Stomach smooth muscle (tissue), 2 donors: ENCODE measurements at regions not wholly inside any gene's neighbourhood (a gene's known extent, or its start where the extent isn't known, plus 50 kb on each side); places are given as distances from the start of the nearest gene placed in this dataset.

Experiments
- H3K27ac ChIP-seq: one replicate; pipeline ENCODE4 v1.7.0; 2013; ENCODE audit warnings: mild to moderate bottlenecking, low read length, inconsistent platforms
- H3K27me3 ChIP-seq, 2 donors: one replicate each; pipeline ENCODE4 v1.7.0; 2013; ENCODE audit warnings: low read length in 2 of 2; ENCODE audit not compliant: insufficient read depth in 2 of 2, control insufficient read depth in 1 of 2
- H3K36me3 ChIP-seq, 2 donors: one replicate each; pipeline ENCODE4 v1.7.0; 2013; ENCODE audit warnings: low read length in 2 of 2; ENCODE audit not compliant: control insufficient read depth in 2 of 2, insufficient read depth in 2 of 2
- H3K4me1 ChIP-seq: one replicate; pipeline ENCODE4 v1.7.0; 2013; ENCODE audit warnings: low read length; ENCODE audit not compliant: control insufficient read depth, insufficient read depth
- H3K4me3 ChIP-seq, 2 donors: one replicate each; pipeline ENCODE4 v1.7.0; 2013; ENCODE audit warnings: low read length in 2 of 2
- H3K9ac ChIP-seq, 2 donors: one replicate each; pipeline ENCODE4 v1.7.0; 2013; ENCODE audit warnings: low read length in 2 of 2, mild to moderate bottlenecking in 1 of 2
- H3K9me3 ChIP-seq, 2 donors: one replicate each; pipeline ENCODE4 v1.7.0; 2013; ENCODE audit warnings: low read length in 2 of 2; ENCODE audit not compliant: control insufficient read depth in 2 of 2
- donor health status: healthy.
- donor health status: Pancreatic carcinoma.

DNA sequence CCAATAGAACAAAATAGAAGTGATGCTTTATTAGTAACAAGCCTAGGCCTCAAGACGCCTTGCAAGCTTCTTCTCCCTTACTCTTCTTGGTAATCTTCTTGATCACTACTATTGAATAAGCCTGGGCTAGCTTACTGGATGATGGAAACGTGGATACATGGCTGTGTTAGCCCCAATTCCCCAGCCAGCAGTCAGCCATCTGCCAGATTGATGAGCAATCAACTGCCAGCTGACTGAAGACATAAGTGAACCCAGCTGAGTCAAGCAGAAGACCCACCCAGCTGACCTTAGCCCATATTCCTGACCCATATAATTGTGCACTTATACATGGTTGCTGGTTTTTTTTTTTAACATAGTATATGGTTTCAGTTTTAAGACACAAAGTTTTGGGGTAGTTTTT is 130.4 kb downstream of the DHX15 start:
- Histone ChIP-seq H3K36me3 (no peaks in the 10 kb centered on the region), H3K9me3 (no peaks in the 10 kb centered on the region), H3K4me1 (no peaks in the 10 kb centered on the region), H3K27ac (no peak overlapping the region), H3K9ac (no peak overlapping the region), H3K4me3 (no peak overlapping the region), H3K27me3 (no peaks in the 10 kb centered on the region)

- Histone ChIP-seq H3K4me1 (no peaks in the 10 kb centered on the region), H3K9me3 (no peaks in the 10 kb centered on the region), H3K4me3 (no peak overlapping the region), H3K9ac (no peak overlapping the region), H3K36me3 (no peaks in the 10 kb centered on the region), H3K27ac (no peak overlapping the region), H3K27me3 (peaks cover 0 to 2% of the 10 kb centered on the region in 2 donors)
These were observed 132.5 kb downstream of the DHX15 start for GRCh38 chr4:24451870-24452269.

DNA sequence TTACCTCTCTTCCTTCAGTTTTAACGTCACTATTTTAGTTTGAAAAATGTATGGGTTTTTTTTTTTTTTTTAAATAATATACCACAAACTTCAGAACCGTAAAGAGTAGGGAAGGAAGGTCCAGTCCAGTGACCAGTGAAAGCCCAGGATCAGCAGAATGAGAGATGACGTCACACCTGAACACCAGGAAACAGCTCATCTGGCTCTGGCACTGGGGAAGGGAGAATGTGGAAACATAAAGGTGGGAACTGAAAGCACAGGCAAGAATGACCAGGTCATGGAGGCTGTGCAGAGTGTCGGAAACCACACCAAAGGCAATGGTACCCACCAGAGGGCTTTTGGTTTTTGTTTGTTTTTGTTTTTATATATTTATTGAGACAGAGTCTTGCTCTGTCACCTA is 141.2 kb downstream of the DHX15 start:
- H3K4me3 ChIP-seq = no peak overlapping the region
- no peaks in the 10 kb centered on the region for H3K36me3 ChIP-seq
- no peak overlapping the region for H3K27ac ChIP-seq
- H3K27me3 ChIP-seq = peaks cover 0 to 2% of the 10 kb centered on the region in 2 donors
- H3K9ac ChIP-seq = no peak overlapping the region
- no peaks in the 10 kb centered on the region for H3K4me1 ChIP-seq
- no peaks in the 10 kb centered on the region for H3K9me3 ChIP-seq

DNA sequence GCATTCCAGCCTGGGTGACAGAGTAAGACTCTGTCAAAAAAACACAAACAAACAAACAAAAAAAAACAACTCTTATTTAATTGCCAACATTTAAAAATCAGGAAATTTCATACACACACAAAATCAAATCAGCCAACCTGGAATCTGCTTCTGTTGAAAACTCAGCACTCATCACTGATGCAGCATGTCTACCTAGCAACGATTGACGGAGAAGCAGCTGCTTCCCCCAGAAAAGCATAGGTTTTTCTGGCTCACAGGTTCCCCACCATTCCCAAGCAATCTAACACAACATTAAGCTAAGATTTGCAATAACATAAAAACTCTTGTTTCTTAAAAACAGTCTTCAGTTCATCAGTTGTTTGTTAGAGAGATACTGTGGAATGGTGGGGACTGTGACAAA is 143.6 kb downstream of the DHX15 start:
- Histone ChIP-seq H3K9ac (no peak overlapping the region), H3K4me3 (no peak overlapping the region), H3K36me3 (no peaks in the 10 kb centered on the region), H3K4me1 (no peaks in the 10 kb centered on the region), H3K27ac (no peak overlapping the region), H3K27me3 (peaks cover 0 to 2% of the 10 kb centered on the region in 2 donors), H3K9me3 (no peaks in the 10 kb centered on the region)

DNA sequence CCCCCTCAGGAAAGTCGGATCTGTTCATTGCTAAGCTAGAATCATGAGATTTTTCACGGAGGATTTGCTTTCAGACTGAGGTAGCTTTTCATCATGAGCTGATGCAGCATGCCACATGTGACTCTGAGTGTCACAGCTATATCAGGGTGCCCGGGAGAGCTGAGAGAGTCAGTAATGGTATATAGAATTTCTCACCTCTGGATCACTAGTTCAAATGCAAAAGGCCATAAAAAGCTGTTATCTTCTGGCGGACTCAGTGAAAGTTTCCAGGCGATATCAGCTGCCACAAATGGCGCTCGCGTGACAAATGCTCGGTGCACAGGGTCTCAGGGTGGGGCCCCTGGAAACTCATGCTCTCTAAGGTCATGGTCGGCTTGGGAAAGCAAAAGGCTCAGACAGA is 150.1 kb downstream of the DHX15 start:
- Histone ChIP-seq H3K9me3 (no peaks in the 10 kb centered on the region), H3K4me3 (no peak overlapping the region), H3K4me1 (no peaks in the 10 kb centered on the region), H3K27ac (no peak overlapping the region), H3K27me3 (peaks cover 0 to 2% of the 10 kb centered on the region in 2 donors), H3K9ac (no peak overlapping the region), H3K36me3 (no peaks in the 10 kb centered on the region)

DNA sequence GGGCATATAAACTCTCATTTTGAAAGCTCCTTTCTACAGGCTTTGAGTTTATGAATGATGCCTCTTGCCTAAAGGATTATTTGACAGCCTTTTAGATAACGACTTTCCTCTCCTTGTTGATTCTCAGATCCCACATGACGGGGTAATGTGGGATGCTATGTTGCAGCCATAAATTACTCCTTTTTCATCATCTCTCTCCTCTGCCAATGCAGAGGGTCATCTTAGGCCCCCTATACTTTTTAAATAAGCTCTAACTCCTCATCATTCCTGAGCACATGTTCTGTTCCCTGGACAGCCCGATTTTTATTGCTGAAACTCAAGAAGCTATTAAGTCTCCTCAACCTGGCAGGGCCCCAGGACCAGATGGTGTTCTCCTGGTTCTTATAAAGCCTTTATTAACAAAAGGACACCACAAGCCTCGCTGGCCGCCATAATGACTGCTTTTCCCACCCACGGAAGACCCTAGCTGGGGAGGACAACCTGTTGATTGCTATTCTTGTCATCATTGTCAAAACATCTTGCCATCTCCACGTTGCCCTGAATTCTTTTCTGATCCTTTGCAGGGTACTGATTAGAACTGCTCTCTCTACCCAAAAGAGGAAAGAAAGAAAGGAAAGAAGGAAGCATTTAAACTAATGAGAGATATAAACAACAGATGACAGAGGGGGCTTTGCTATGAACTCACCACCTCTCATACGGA is 150.7 kb downstream of the DHX15 start:
- H3K4me3 ChIP-seq = no peak overlapping the region
- H3K27ac ChIP-seq = no peak overlapping the region
- H3K9ac ChIP-seq = no peak overlapping the region
- H3K36me3 ChIP-seq = no peaks in the 10 kb centered on the region
- no peaks in the 10 kb centered on the region for H3K9me3 ChIP-seq
- H3K27me3 ChIP-seq = no peaks in the 10 kb centered on the region
- no peaks in the 10 kb centered on the region for H3K4me1 ChIP-seq

DNA sequence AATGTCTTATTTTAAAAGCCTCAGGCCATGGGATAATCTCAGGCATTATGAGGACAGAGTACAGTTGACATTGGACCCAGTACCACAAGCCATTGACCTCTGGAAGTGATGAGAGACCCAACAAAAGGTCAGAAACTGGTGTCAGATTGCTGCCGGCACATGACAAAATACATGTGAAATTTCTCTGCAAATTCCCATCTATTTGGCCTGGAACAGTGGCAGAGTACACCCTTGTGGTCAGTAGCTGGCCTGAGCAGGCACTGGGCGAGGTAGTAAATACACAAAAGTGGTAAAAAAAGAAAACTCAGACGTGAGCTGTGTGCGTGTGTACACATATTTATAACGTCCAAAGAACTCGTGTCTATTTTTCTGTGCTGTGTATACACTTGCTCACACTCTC is 155.5 kb downstream of the DHX15 start:
- no peak overlapping the region for H3K9ac ChIP-seq
- no peak overlapping the region for H3K27ac ChIP-seq
- H3K4me3 ChIP-seq = no peak overlapping the region
- no peaks in the 10 kb centered on the region for H3K36me3 ChIP-seq
- no peaks in the 10 kb centered on the region for H3K27me3 ChIP-seq
- no peaks in the 10 kb centered on the region for H3K9me3 ChIP-seq
- H3K4me1 ChIP-seq = no peaks in the 10 kb centered on the region

GRCh38 chr4:24426557-24426956 is 157.8 kb downstream of the DHX15 start:
- Histone ChIP-seq H3K27me3 (no peaks in the 10 kb centered on the region), H3K9me3 (no peaks in the 10 kb centered on the region), H3K4me1 (no peaks in the 10 kb centered on the region), H3K27ac (no peak overlapping the region), H3K9ac (no peak overlapping the region), H3K36me3 (no peaks in the 10 kb centered on the region), H3K4me3 (no peak overlapping the region)

DNA sequence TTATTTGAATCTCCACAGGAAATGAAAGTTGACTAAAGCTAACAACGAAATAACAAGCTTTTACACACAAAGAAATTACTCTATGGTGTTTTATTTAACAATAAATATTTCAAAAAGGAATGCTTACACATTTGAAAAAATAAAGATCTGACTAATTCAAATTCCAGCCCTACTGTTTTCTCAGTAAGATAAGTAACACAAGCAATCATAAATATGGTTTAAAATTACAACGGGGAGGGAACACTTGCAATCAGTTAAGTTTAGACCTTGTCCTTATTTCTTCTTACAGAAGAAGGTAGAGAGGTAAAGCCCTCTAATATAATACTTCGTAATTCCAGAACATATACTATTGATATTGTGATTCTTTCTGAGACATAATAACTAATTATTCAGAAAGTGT is 158.5 kb downstream of the DHX15 start:
- no peaks in the 10 kb centered on the region for H3K4me1 ChIP-seq
- H3K27me3 ChIP-seq = no peaks in the 10 kb centered on the region
- no peaks in the 10 kb centered on the region for H3K36me3 ChIP-seq
- no peak overlapping the region for H3K4me3 ChIP-seq
- no peak overlapping the region for H3K9ac ChIP-seq
- no peak overlapping the region for H3K27ac ChIP-seq
- H3K9me3 ChIP-seq = no peaks in the 10 kb centered on the region

DNA sequence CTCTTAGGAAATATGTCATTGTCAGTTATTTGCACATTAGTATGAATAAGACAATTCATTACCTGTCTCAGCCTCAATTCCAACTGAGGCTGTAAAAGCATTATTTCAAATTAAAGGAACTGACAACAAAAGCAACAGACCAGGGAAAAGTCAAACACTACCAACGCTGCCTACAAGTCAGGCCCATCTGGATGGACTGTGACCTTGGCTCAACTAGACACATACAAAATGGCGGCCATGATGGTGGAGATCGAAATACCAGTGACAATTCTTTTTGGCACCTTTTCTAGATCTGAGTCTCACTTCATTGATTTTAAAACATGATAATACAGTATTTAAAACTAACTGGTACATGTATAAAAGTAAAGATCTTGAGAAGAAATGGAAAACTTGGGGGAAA is 160.7 kb downstream of the DHX15 start:
- H3K4me1 ChIP-seq = no peaks in the 10 kb centered on the region
- H3K9ac ChIP-seq = no peak overlapping the region
- no peaks in the 10 kb centered on the region for H3K36me3 ChIP-seq
- no peak overlapping the region for H3K4me3 ChIP-seq
- H3K27me3 ChIP-seq = no peaks in the 10 kb centered on the region
- H3K27ac ChIP-seq = no peak overlapping the region
- no peaks in the 10 kb centered on the region for H3K9me3 ChIP-seq

GRCh38 chr4:24422644-24423043 is 161.7 kb downstream of the DHX15 start:
- H3K27me3 ChIP-seq = no peaks in the 10 kb centered on the region

More at GRCh38 chr4:24422644-24423043, 161.7 kb downstream of the DHX15 start:
- Histone ChIP-seq H3K9me3 (no peaks in the 10 kb centered on the region), H3K4me1 (no peaks in the 10 kb centered on the region), H3K9ac (no peak overlapping the region), H3K4me3 (no peak overlapping the region), H3K27ac (no peak overlapping the region), H3K36me3 (no peaks in the 10 kb centered on the region)
